GM23248 (cell line): ENCODE measurements at regions not wholly inside any gene's neighbourhood (a gene's known extent, or its start where the extent isn't known, plus 50 kb on each side); places are given as distances from the start of the nearest gene placed in this dataset.

Experiments used
- DNase-seq: peaks from one replicate; pipeline ENCODE4 v3.0.0-alpha.2; 2015
- H2AFZ ChIP-seq: fragments of 200-600 bp; sonication (generic); 2 replicates; pipeline ENCODE4 v1.6.1; 2016; ENCODE audit warnings: antibody characterized with exemption
- H3F3A ChIP-seq: fragments of 200-600 bp; sonication (generic); 2 replicates; pipeline ENCODE4 v1.6.1; 2016; ENCODE audit warnings: mild to moderate bottlenecking, antibody characterized with exemption, mixed run types; ENCODE audit not compliant: insufficient read depth
- H3K27ac ChIP-seq: fragments of 200-600 bp; sonication (generic); 2 replicates; pipeline ENCODE4 v1.5.1; 2016; ENCODE audit warnings: mild to moderate bottlenecking
- H3K27me3 ChIP-seq: fragments of 200-600 bp; sonication (generic); replicated peaks from 2 replicates; pipeline ENCODE4 v1.6.1; 2016; ENCODE audit warnings: mild to moderate bottlenecking; ENCODE audit not compliant: insufficient read depth
- H3K36me3 ChIP-seq: fragments of 200-600 bp; sonication (generic); 2 replicates; pipeline ENCODE4 v1.6.1; 2016; ENCODE audit warnings: low read depth, mild to moderate bottlenecking
- H3K4me1 ChIP-seq: fragments of 200-600 bp; sonication (generic); 2 replicates; pipeline ENCODE4 v1.6.1; 2016; ENCODE audit warnings: mild to moderate bottlenecking; ENCODE audit not compliant: insufficient read depth
- H3K4me2 ChIP-seq: fragments of 200-600 bp; sonication (generic); one replicate; pipeline ENCODE4 v1.6.1; 2016; ENCODE audit warnings: mild to moderate bottlenecking; ENCODE audit not compliant: unreplicated experiment
- H3K4me3 ChIP-seq: fragments of 200-600 bp; sonication (generic); 2 replicates; pipeline ENCODE4 v1.5.1; 2016; ENCODE audit warnings: mild to moderate bottlenecking
- H3K79me2 ChIP-seq: fragments of 200-600 bp; sonication (generic); 2 replicates; pipeline ENCODE4 v1.6.1; 2016; ENCODE audit warnings: mild to moderate bottlenecking; ENCODE audit not compliant: insufficient read depth
- H3K9ac ChIP-seq: fragments of 200-600 bp; sonication (generic); 2 replicates; pipeline ENCODE4 v1.6.1; 2016; ENCODE audit warnings: mild to moderate bottlenecking
- H3K9me2 ChIP-seq: fragments of 200-600 bp; sonication (generic); 2 replicates; pipeline ENCODE4 v1.6.1; 2016; ENCODE audit warnings: mixed run types, mild to moderate bottlenecking, moderate library complexity; ENCODE audit not compliant: insufficient read depth
- H3K9me3 ChIP-seq: fragments of 200-600 bp; sonication (generic); one replicate; pipeline ENCODE4 v1.6.1; 2017; ENCODE audit warnings: low read depth
- H4K20me1 ChIP-seq: fragments of 200-600 bp; sonication (generic); 2 replicates; pipeline ENCODE4 v1.6.0; 2016; ENCODE audit not compliant: insufficient read depth
- EZH2 ChIP-seq: fragments of 200-600 bp; sonication (generic); IDR thresholded peaks from 2 replicates; pipeline ENCODE4 v1.6.1; 2018; ENCODE audit warnings: antibody characterized with exemption, mild to moderate bottlenecking; ENCODE audit not compliant: insufficient read depth, poor library complexity, severe bottlenecking
- EZH2phosphoT487 ChIP-seq: fragments of 200-600 bp; sonication (generic); IDR thresholded peaks from 2 replicates; pipeline ENCODE4 v1.6.1; 2018; ENCODE audit warnings: antibody characterized with exemption, moderate library complexity, mild to moderate bottlenecking, low read depth; ENCODE audit not compliant: insufficient read depth
- WGBS, 2 experiments: methylation state at CpG; one replicate each; pipeline ENCODE4 v1.1.6; 2015 to 2017; ENCODE audit warnings: low lambda C conversion rate in 2 of 2, low coverage in 1 of 2; ENCODE audit errors: missing lambda C conversion rate in 2 of 2; 5-methylcytosine and 5-hydroxymethylcytosine counted together
- in situ Hi-C: fragments of 300-500 bp; cut with MboI; formaldehyde crosslinking; loops from 2 replicates; pipeline ENCODE4 v1.15.0; 2020

DNA sequence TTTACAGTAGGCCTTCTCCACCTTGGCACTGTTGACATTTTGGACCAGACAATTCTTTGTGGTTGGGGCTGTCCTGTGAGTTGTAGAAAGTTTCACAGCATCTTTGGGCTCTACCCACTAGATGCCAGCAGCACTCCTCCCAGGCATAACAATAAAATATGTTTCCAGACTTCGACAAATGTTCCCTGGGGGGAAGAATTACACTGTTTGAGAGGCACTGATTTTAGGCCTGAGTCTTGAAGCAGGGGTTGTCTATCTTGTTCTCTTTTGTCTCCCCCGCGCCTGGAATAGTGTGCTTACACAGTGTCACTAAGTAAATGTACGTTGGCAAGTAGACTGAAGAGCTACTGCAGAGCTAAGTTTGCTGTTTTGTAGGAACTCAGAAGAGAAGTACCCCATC is 254.4 kb upstream of the BOD1L1 start:
- no peak overlapping the region for H3K4me2 ChIP-seq
- no peaks in the 10 kb centered on the region for H3K36me3 ChIP-seq
- no peaks in the 10 kb centered on the region for H3K4me1 ChIP-seq
- no peak overlapping the region for H3K27ac ChIP-seq
- H3K9me3 ChIP-seq, result no peaks in the 10 kb centered on the region
- 79 to 80% methylated on average over 4 of the region's 4 CpGs for WGBS, 2 experiments
- no peaks in the 10 kb centered on the region for H3K79me2 ChIP-seq
- no peak overlapping the region for H3K9ac ChIP-seq
- peak; percentile 20 for DNase-seq
- in situ Hi-C loops, result loop anchor here (25.0 kb wide), 1 partner anchor 1130 kb away; the partner anchor contains the start of gene CPEB2
- H4K20me1 ChIP-seq, result no peaks in the 10 kb centered on the region
- H3K4me3 ChIP-seq, result no peak overlapping the region
- H2AFZ ChIP-seq, result no peak overlapping the region
- no peaks in the 10 kb centered on the region for H3F3A ChIP-seq
- no peak for TF ChIP-seq EZH2phosphoT487
- no peaks in the 10 kb centered on the region for H3K27me3 ChIP-seq
- no peaks in the 10 kb centered on the region for H3K9me2 ChIP-seq

DNA sequence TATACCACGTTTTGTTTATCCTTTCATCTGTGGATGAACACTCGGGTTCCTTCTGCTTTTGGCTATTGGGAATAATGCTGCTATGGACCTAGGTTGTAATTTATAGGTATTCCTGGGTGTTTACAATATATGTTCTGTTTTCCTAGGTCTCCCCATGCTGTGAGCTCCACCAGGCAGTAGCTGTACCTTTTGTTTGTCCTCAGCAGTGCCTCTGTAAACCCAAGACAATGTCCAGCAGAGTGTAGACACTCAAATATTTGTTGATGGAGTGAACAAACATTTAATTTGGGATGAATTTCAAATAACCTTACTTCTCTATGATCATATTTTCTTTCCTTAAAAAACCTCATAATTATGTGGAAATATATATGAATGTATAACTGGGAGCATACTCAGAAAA is 259.5 kb upstream of the BOD1L1 start:
- DNase-seq, result no peak
- Histone ChIP-seq H3K9ac (no peak overlapping the region), H3F3A (peaks cover 5% of the 10 kb centered on the region), H3K79me2 (no peaks in the 10 kb centered on the region), H2AFZ (no peak overlapping the region), H4K20me1 (no peaks in the 10 kb centered on the region), H3K9me2 (no peaks in the 10 kb centered on the region), H3K27ac (no peak overlapping the region), H3K4me3 (no peak overlapping the region), H3K4me1 (peaks cover 16% of the 10 kb centered on the region), H3K4me2 (no peak overlapping the region), H3K9me3 (no peaks in the 10 kb centered on the region), H3K36me3 (no peaks in the 10 kb centered on the region), H3K27me3 (no peaks in the 10 kb centered on the region)
- in situ Hi-C loops, result loop anchor here (25.0 kb wide), 1 partner anchor 1125 kb away; the partner anchor contains the start of gene CPEB2
- no peak for TF ChIP-seq EZH2phosphoT487
- TF ChIP-seq EZH2, result no peak
- WGBS, 2 experiments, result 92 to 96% methylated on average over 2 of the region's 2 CpGs

DNA sequence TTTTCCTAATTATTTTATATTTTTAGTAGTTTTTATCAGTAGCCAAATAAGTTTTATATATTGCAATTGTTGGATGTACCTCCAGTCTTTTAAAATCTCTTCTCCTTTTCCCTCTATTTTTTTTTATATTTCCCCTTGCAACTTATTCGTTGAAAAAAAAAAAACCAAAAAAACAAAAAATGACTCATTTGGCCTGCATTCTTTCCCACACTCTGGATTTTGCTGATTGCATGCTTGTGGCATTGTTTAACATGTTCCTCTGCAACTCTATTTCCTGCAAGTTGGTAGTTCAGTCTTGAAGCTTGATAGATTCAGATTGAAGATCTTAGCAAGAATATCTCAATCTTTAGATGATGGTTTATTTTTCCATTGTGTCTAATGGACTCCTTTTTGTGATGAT is 260.6 kb upstream of the BOD1L1 start:
- H3K9me2 ChIP-seq, result no peaks in the 10 kb centered on the region
- no peaks in the 10 kb centered on the region for H3K9me3 ChIP-seq
- H3K4me1 ChIP-seq, result peaks cover 22% of the 10 kb centered on the region
- H3K4me2 ChIP-seq, result peak overlapping the region; percentile 35
- DNase-seq, result peak; percentile 91
- H3F3A ChIP-seq, result peaks cover 15% of the 10 kb centered on the region
- in situ Hi-C loops, result loop anchor here (25.0 kb wide), 1 partner anchor 1124 kb away; the partner anchor contains the start of gene CPEB2
- H4K20me1 ChIP-seq, result no peaks in the 10 kb centered on the region
- WGBS, 2 experiments, result 0% methylated on average over 1 of the region's 1 CpG
- TF ChIP-seq EZH2phosphoT487 (peak; percentile 70; the same call in 1 of the 2 replicates), EZH2 (no peak)
- H3K4me3 ChIP-seq, result no peak overlapping the region
- H3K79me2 ChIP-seq, result no peaks in the 10 kb centered on the region
- H3K9ac ChIP-seq, result peak overlapping the region; percentile 11; the same call in 1 of the 2 replicates
- H3K27me3 ChIP-seq, result no peaks in the 10 kb centered on the region
- H3K36me3 ChIP-seq, result no peaks in the 10 kb centered on the region
- H3K27ac ChIP-seq, result peak overlapping the region; percentile 68
- no peak overlapping the region for H2AFZ ChIP-seq

DNA sequence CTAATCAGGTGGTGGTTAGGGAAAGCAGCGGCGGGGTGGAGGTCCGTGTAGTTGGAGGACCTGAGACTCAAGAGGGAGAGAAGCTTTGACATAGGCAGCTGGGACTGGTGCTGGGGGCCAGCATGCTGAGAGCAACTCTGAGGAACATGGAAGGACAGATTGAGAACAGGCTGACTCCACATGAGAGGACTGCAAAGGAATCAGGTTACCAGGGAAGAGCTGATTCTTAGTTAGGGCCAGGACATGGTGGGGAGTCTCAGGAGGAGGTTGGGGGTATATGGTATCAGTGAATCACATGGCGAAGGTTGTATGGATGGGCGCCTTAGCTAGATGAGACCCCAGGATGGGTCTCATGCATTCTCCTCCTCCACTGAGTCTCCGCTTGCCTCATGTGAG is 264.0 kb upstream of the BOD1L1 start:
- no peaks in the 10 kb centered on the region for H3K27me3 ChIP-seq
- H3K4me2 ChIP-seq, result peak overlapping the region; percentile 86
- 0 out of 2 replicates have a peak overlapping the region, but pooled peaks have one; percentile 36 for H3K4me3 ChIP-seq
- peak overlapping the region; percentile 99 for H3K27ac ChIP-seq
- DNase-seq, result peak; percentile 49
- 82 to 89% methylated on average over 6 of the region's 6 CpGs for WGBS, 2 experiments
- in situ Hi-C loops, result loop anchor here (25.0 kb wide), 1 partner anchor 1121 kb away; the partner anchor contains the start of gene CPEB2
- H3F3A ChIP-seq, result peaks cover 31% of the 10 kb centered on the region
- no peaks in the 10 kb centered on the region for H4K20me1 ChIP-seq
- no peak overlapping the region for H2AFZ ChIP-seq
- no peaks in the 10 kb centered on the region for H3K79me2 ChIP-seq
- no peaks in the 10 kb centered on the region for H3K9me3 ChIP-seq
- TF ChIP-seq EZH2 (no peak), EZH2phosphoT487 (no peak)
- H3K9me2 ChIP-seq, result no peaks in the 10 kb centered on the region
- H3K9ac ChIP-seq, result peak overlapping the region; percentile 83
- peaks cover 33% of the 10 kb centered on the region for H3K4me1 ChIP-seq
- no peaks in the 10 kb centered on the region for H3K36me3 ChIP-seq

DNA sequence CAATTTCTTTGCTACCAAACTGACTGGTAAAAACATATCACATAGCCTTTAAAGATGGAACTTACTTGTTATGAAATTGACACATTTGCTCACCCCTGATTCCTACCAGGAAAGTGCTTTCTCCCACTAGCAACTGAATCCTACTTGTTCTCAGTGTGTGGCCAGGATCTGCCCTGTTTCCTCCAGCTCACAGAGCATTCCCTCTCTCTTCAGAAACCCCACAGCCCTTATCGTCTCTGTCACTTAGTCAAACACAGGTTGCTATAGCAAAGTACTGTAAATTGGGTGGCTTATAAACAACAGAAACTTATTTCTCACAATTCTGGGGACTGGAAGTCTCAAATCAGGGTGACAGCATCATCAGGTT is 265.2 kb upstream of the BOD1L1 start:
- Histone ChIP-seq H3K4me1 (peaks cover 33% of the 10 kb centered on the region), H3F3A (peaks cover 31% of the 10 kb centered on the region), H3K79me2 (no peaks in the 10 kb centered on the region), H3K9me2 (no peaks in the 10 kb centered on the region), H3K36me3 (no peaks in the 10 kb centered on the region), H3K27me3 (no peaks in the 10 kb centered on the region), H3K27ac (peak overlapping the region; percentile 99), H3K4me2 (peak overlapping the region; percentile 86), H2AFZ (peak overlapping the region; percentile 77), H3K9ac (peak overlapping the region; percentile 83), H3K9me3 (no peaks in the 10 kb centered on the region), H4K20me1 (no peaks in the 10 kb centered on the region), H3K4me3 (peak overlapping the region; percentile 61)
- in situ Hi-C loops, result loop anchor here (25.0 kb wide), 1 partner anchor 1120 kb away; the partner anchor contains the start of gene CPEB2
- DNase-seq, result peak; percentile 78
- WGBS, 2 experiments, result 9 to 11% methylated on average over 1 of the region's 1 CpG
- TF ChIP-seq EZH2phosphoT487, result no peak
- no peak for TF ChIP-seq EZH2
